Panc1 (cell line): ENCODE measurements at regions not wholly inside any gene's neighbourhood (a gene's known extent, or its start where the extent isn't known, plus 50 kb on each side); places are given as distances from the start of the nearest gene placed in this dataset.

Source experiments
- POLR2AphosphoS5 ChIP-seq: IDR thresholded peaks from 2 replicates; pipeline ENCODE4 v1.6.1; 2012; ENCODE audit warnings: mild to moderate bottlenecking, low read depth, low read length, moderate library complexity
- SIN3A ChIP-seq: IDR thresholded peaks from 2 replicates; pipeline ENCODE4 v1.6.1; 2012; ENCODE audit warnings: low read depth, mild to moderate bottlenecking, low read length, moderate library complexity, borderline replicate concordance; ENCODE audit not compliant: insufficient read depth
- TCF7L2 ChIP-seq: IDR thresholded peaks from 2 replicates; pipeline ENCODE4 v1.6.1; 2011; ENCODE audit warnings: mild to moderate bottlenecking, low read depth, low read length, inconsistent platforms
- TF ChIP-seq, protein P1 (sequence below): fragments of 450-650 bp; IDR thresholded peaks from 2 replicates; pipeline ENCODE4 v1.5.1; 2017; ENCODE audit warnings: mild to moderate bottlenecking
- TF ChIP-seq, protein P2 (sequence below), 2 experiments: IDR thresholded peaks; 2 replicates each; pipeline ENCODE4 v1.6.1; 2011 to 2012; ENCODE audit warnings: low read depth in 2 of 2, control low read depth in 1 of 2, low read length in 1 of 2, mild to moderate bottlenecking in 1 of 2, moderate library complexity in 1 of 2; ENCODE audit not compliant: insufficient read depth in 1 of 2

DNA sequence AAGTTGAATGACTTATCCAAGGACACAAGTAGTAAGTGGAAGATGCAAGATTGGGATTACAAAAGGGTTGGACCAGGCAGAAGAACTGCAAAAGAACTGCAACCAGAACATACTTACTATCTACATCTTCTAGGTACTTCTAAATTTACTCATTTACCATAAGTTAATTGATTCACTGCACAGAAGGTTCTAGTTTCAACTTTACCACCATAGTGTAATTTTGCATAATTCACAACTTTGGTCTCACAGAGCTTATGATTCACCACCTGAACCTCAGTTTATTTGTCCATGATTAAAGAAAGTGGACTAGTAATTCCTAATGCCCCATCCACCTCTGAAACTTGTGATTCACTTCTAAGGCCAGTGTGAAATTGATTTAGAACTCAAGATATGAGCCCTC lies 236.8 kb upstream of the UBE2E2 start:
- TF ChIP-seq, protein P1, sequence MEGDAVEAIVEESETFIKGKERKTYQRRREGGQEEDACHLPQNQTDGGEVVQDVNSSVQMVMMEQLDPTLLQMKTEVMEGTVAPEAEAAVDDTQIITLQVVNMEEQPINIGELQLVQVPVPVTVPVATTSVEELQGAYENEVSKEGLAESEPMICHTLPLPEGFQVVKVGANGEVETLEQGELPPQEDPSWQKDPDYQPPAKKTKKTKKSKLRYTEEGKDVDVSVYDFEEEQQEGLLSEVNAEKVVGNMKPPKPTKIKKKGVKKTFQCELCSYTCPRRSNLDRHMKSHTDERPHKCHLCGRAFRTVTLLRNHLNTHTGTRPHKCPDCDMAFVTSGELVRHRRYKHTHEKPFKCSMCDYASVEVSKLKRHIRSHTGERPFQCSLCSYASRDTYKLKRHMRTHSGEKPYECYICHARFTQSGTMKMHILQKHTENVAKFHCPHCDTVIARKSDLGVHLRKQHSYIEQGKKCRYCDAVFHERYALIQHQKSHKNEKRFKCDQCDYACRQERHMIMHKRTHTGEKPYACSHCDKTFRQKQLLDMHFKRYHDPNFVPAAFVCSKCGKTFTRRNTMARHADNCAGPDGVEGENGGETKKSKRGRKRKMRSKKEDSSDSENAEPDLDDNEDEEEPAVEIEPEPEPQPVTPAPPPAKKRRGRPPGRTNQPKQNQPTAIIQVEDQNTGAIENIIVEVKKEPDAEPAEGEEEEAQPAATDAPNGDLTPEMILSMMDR: no peak
- TF ChIP-seq TCF7L2: no peak
- no peak for TF ChIP-seq POLR2AphosphoS5
- TF ChIP-seq, protein P2, sequence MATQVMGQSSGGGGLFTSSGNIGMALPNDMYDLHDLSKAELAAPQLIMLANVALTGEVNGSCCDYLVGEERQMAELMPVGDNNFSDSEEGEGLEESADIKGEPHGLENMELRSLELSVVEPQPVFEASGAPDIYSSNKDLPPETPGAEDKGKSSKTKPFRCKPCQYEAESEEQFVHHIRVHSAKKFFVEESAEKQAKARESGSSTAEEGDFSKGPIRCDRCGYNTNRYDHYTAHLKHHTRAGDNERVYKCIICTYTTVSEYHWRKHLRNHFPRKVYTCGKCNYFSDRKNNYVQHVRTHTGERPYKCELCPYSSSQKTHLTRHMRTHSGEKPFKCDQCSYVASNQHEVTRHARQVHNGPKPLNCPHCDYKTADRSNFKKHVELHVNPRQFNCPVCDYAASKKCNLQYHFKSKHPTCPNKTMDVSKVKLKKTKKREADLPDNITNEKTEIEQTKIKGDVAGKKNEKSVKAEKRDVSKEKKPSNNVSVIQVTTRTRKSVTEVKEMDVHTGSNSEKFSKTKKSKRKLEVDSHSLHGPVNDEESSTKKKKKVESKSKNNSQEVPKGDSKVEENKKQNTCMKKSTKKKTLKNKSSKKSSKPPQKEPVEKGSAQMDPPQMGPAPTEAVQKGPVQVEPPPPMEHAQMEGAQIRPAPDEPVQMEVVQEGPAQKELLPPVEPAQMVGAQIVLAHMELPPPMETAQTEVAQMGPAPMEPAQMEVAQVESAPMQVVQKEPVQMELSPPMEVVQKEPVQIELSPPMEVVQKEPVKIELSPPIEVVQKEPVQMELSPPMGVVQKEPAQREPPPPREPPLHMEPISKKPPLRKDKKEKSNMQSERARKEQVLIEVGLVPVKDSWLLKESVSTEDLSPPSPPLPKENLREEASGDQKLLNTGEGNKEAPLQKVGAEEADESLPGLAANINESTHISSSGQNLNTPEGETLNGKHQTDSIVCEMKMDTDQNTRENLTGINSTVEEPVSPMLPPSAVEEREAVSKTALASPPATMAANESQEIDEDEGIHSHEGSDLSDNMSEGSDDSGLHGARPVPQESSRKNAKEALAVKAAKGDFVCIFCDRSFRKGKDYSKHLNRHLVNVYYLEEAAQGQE (IDR thresholded peaks at IDR 0.05; ENCODE audit: insufficient read depth in 1 of 2, low read depth in 2 of 2, low read length in 1 of 2): no peak
- TF ChIP-seq SIN3A: no peak
